ENCODE measurements at regions not wholly inside any gene's neighbourhood (a gene's known extent, or its start where the extent isn't known, plus 50 kb on each side); places are given as distances from the start of the nearest gene placed in this dataset.

DNA sequence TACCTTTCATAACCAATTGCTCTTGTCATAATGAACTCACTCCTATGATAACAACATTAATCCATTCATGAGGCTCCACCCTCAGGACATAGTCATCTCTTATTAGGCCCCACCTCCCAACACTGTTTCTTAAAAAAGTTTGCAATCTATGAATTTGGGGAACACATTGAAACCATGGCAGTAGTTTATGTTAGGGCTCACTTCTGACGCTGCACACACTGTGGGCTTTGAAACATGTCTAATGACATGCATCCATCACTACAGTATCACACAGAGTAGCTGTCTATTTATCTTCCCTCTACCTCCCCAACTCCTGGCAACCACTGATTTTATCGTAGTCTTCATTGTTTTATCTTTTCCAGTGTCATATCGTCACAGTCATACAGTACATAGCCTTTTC is 299.8 kb downstream of the GLRX3 start:
- no peak for DNase-seq

DNA sequence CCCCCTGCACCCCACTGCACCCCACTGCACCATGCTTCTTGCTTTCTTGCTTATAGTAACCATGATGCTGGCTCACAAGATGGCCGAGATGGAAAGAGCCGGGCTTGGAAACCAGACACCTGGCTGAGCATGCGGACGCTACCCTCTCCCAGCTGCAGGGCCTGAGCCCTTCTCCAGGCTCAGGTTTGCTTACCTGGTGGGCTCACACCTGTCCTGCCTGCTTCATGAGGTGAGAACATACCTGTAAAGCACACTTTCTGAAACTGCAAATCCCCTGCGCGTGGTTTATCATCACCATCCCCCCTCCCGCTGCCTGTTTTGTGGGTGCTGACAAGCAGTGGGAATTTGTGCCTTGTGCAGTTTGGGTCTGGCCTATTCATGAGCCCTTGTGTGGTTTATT is 302.7 kb downstream of the GLRX3 start:
- DNase-seq: no peak

DNA sequence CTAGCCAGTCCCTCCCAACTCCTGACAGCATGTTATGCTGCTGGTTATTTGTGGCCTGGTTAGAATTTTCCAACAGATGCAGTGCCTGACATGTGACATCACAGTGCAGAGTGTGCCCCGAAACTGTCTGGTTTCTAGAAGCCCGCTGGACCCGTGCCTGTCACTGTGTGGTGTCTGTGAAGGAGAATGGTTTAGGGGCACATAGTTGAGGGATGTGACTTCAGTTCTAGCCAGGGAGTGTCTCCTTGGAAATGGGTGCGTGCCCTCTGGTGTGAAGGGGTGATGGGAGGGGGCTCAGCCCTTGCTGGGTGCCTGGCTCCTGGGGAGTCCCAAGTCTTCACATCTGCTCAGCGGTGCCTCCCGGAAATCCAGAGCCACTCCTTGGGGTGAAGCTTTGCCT is 303.6 kb downstream of the GLRX3 start:
- DNase-seq: no peak

DNA sequence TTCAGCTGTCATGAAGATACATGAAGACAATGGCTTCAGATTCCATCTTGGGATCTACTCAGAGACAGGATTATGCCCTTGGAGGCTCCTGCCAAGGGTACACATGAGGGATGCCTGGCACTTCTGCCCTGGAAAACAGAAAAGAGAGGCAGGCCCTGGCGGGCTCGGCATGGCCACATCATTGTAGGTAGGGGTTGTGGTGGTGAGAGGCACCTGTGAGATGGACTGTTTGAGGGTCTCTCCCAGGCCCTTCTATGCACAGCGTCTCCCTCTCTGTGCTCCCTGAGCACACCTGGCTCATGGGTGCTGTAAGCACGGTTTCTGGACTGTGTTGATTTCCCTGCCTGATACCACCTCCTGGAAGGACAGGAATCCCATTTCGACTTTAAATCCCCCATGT is 304.3 kb downstream of the GLRX3 start:
- no peak for DNase-seq

DNA sequence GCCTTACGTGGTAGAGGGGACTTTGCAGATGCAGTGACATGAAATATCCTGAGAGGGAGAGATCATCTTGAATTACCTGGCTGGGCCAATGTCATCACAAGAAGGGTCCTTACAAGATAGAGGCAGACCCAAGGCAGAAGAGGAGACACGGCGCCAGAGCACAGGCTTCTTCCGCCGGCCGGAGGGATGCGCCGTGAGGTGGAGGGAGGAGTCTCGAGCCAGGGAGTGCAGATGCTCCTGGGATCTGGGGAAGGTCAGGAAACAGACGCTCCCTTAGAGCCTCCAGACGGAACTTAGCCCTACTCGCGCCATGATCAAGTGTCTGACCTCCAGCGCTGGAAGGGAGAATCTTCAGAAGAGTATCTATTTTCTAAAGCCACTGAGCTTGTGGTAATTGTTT is 304.8 kb downstream of the GLRX3 start:
- no peak for DNase-seq

DNA sequence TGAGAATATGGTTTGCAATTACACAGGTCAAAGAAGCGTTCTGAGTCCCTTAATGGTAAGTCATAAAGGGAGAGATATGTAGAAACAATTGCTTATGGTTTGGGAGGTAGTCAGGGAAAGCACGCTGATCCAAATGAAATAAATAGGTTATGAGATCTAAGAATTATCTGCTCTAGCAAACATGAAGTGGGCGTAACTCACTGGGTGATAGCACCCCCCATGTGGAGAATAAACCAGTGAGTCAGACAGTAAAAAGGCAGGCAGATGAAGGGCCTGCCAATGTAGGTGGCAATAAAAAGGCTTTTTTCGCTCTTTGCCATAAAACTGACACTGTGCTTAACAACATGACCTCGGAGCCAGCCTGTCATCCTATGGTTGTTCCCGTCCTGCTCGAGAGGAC is 306.9 kb downstream of the GLRX3 start:
- no peak for DNase-seq

DNA sequence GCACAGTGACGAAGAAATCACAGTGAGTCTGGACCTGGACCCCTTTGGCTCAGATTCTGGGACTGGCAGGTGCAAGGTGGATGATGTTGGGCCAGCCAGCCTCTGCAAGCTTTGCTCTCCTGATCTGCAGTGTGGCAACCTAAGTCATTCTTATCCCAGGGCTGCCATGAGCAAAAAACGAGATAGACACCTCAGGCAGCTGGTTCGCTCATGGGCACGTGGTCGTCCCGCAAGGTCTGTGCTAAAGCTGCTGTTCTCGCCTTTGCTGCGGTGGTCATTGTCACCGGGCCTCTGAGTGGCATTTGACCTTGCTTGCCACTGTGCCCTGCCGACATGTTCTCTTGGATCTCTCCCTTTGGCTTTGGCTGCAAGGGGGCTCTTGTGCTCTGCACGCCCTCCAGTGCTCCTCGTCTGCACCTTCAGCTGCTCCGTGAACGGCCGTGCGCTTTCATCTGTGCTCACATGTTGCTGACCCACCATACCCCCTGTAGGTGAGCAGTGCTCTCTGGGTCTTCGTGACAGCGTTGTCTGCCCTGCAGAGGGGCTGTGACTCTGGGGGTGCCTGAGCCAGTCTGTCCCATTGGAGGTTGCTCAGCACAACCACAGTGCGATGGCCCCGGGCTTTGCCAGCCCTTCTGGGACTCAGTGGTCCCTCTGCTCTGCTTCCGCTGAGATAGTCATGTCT is 317.0 kb downstream of the GLRX3 start:
- no peak for DNase-seq

DNA sequence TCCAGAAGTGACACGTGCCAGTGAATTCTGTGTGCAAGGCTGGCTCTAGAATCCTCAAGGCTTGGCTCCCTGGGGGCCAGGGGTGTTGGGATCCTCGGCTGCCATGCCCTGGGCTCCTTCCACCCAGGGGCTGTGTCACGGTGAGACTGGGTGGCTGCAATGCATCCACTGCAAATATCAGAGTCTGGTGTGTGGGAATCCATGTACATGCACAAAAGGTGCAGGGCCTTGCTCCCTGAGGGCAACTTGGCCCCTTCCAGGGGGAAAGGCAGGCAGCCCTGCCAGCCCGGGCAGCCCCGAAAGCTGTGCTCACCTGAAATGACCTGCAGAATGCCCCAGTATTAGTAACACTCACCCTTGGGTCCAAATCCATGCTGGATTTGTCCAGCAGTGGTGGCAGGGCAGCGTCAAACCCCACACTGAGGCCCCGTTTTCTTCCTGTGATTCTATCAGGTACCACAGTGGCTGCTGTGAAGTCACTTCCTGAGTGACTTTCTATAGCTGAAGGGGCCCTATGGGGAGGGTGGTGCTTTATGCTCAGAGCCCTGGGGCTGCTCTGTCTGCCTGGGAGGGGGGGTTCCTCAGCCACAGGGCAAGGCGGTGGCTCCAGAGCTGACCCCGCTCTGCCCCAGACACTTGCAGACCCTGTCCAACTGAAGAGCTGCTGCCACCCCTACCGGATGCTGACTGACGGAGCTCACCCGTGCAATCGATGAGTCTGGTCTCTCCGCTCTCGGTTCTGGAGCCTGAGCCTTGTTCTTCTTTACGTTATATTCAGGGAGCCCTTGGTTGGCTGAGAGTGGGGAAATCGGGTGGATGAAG is 317.7 kb downstream of the GLRX3 start:
- no peak for DNase-seq

DNA sequence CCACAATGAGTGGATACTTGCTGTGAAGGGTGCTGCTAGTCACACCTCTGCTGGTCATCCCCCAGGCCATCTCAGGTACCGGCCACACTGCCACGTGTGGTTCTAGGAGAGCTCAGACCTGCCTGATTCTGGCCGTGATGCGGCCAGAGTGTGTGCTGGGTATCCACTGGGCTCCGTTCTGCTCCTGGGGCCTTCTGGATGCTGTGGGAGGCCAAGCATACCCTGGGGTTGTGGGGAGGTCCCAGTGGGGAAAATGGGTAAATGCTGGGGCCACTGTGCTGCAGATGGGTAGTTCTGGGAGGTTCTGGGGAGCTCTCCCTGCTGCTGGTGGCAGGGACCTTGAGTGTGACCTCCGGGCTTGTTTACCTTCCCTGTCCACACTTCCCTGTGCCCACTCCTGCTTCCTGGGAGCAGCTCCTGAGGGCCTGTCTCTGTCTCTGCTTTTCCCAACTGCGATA is 318.4 kb downstream of the GLRX3 start:
- DNase-seq: no peak

DNA sequence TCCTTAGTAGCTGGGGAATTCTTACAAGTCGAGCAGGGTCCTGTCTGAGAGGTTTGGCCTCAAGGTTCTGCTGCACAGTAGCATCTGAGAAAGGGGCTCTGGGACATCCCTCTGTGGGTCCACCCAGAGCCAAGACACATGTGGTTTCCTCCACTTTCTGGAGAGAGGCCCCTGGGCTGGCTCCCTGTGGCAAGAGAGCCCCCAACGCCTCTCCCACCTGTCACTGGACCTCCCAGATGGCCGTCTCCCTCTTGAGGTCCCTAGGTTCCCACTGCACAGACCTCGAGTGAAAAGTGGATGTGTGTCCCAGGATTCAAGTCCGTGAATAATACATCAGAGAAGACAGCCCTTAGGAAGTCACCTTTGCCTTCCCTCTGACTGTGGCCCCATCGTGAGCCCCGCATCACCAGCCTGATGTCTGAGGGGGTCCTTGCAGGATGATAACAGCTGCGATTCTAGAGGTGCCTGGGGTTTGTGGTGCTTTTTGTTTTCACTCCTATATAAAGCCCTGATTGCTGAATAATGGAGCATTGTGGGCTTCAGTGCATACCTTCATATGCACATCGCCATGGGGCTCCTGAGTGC is 319.0 kb downstream of the GLRX3 start:
- no peak for DNase-seq

DNA sequence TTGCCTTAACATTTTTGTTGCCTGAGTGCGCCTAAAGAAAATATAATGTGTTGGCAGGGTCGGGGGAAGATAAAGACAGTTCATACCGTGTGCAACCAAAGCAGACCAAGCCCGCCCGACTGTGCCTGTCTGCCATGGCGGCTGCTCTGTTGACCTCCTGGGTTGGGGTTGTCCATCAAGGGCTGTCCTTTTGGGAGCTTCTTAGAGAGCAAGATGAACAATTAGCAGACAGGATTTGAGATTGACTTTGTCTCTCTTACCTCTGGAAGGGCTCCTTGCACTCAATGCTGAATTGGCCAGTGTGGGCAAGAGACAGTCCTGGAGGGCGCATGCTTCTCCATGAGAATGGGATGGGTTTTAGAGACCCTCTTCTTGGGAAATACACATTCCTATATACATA is 319.6 kb downstream of the GLRX3 start:
- no peak for DNase-seq

DNA sequence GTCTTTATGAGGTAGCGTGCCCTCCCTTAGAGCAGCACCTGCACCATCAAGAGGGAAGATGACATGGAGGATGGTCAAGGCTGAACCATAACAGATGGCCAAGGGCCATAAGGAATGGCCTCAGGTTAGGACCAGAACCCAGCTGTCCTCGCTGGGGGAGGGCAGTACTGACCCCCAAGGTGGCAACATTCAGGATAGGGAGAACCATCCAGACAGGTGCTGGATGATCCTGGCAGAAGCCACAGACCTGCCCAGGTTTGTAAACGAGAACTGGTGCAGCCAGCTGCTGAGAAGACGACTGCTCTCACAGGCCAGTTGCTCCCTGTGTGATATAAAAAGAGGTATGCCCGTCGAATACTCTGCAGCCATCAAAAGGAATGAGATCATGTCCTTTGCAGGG is 320.4 kb downstream of the GLRX3 start:
- no peak for DNase-seq

DNA sequence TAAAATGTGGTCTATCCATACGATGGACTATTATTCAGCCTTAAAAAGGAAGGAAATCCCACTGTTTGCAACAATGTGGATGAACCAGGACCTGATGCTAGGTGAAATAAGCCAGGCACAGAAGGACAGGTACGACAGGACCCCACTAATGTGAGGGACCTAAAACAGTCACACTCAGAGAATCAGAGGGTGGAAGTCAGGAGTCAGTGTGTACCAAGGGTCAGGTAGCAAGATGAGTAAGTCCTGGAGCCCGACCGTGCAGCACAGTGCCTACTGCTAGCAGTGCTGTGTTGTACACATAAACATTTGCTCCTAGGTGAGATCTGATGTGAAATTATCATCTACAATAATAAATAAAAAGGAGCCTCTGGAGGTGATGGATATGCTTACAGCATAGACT is 322.3 kb downstream of the GLRX3 start:
- no peak for DNase-seq

DNA sequence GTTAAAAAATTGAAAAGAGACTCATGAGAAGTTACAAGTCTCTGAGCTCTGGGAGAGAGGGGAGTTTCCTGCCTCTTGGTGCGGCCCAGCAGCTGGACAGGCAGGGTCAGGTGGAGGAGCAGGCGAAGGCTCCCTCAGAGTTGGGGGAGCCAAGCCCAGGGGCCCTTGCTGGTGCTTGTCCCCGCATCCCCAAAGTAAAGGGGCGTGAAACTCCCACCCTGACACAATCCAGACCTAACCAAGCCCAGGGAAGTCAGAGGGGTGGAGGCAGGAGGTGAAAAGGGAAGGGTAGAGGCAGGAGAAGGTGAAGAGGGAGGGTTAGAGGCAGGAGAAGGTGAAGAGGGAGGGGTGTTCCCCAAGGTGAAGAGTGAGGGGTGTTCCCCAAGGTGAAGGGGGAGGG is 322.8 kb downstream of the GLRX3 start:
- no peak for DNase-seq

DNA sequence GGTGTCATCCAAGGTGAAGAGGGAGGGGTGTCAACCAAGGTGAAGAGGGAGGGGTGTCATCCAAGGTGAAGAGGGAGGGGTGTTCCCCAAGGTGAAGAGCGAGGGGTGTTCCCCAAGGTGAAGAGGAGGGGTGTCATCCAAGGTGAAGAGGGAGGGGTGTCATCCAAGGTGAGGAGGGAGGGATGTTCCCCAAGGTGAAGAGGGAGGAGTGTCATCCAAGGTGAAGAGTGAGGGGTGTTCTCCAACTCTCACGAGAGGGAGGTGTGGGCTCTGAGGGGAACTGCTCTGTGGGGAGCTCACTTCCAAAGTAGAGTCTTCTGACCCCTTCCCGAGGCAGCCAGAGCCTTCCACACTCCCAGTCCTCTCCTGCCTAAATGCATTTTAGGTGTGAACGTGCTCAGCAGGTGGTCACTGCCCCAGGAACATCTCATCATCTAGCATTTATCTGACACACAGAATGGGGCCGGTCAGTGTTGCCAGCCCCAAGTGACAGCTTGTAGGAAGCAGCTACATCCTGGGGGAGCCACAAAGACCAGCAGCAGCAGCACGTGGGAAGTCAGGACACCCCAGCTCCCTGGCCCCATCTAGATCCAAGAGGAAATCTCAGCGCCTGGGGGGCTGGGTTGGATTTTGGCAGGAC is 323.8 kb downstream of the GLRX3 start:
- no peak for DNase-seq

DNA sequence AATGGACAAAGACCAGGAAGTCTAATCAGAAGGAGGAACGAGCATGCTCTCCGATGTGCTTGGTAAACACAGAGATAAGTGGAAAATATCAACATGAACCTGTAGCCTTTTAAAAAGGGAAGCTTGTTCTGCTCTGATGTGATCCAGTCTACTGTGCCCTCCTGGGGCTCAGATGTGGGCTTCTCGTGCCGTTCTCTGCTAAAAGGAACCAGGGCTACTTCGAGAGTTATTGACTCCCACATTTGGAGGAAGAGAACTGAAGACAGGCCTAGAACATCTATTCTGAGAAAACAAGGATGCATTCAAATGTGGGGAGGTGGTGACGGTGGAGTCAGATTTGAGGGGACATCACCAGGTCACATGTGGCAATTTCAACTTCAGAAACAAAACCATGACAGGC is 325.4 kb downstream of the GLRX3 start:
- DNase-seq: no peak

DNA sequence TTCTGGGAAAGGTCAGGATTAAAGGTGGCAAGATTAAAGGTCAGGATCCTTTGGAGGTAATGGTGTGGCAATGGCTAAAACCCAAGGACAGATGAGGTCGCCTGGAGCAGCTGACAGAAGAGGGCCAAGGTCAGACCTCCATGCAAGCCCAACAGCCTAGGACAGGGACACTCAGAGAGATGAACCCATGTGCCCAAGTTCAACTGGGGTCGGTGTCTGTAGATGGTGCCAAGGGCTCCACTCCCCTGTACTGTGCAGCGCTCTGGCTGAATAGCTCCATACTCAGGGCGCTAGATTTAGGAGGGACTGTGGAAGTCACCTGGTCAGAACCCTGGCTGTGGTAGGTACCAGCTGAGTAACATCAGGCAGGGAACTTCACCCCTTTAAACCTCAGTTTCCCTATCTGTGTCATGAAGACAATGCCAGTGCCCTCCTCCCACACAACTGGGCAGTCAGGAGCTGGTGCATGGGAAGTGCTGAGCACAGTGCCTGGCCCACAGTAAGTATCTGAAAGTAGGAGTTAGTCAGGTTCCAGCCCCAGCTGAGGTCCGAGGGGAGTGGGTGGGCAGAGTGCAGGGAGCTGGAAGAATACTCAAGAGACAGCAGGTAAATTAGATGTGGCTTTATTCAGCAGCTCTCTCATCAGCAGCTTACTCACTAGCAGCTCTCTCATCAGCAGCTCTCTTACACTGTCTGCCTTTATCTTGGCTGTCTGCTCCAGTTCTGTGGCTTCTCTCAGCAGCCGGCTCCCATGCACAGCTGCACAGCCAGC is 327.1 kb downstream of the GLRX3 start:
- no peak for DNase-seq

DNA sequence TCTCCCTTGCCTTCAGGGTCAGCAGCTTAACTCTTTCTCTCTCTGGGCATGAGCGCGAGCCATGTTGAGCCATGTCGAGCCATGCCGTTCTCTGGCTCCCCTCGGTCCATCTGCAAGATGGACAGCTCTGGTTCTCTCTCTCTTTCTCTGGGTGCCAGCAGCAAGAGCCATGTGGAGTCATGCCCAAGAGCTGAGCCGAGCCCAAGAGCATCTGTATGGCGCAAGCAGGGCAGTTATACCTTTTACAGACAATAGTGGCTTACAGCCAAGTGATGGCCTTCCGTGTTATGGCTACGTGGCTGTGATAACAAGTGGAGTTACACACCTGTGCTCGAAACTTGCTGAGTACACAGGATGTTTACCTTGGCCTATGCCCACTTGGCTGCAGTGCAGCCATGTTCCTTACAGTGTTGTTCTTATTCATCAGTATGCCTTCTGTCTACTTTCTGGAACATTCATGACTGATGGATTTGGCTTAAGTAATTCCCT is 327.7 kb downstream of the GLRX3 start:
- no peak for DNase-seq

DNA sequence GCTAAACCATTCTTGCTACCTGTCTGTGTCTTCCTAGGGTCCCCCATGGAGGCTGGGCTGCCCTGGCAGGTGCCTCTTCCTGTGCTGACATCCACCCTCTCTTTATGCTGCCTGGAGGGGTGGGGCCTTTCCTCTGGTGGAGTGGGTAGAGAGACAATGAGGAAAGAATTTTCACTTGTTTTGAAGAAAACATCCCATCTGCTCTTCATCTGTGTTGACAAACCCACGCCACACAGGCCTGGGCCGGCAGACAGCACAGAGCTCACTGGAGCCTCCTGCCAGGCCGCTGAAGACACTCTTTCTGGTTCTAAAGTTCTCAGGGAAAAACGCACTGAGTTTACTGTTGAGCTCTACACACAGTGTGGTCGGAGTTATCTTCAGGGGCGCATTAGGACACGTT is 328.2 kb downstream of the GLRX3 start:
- DNase-seq: no peak

DNA sequence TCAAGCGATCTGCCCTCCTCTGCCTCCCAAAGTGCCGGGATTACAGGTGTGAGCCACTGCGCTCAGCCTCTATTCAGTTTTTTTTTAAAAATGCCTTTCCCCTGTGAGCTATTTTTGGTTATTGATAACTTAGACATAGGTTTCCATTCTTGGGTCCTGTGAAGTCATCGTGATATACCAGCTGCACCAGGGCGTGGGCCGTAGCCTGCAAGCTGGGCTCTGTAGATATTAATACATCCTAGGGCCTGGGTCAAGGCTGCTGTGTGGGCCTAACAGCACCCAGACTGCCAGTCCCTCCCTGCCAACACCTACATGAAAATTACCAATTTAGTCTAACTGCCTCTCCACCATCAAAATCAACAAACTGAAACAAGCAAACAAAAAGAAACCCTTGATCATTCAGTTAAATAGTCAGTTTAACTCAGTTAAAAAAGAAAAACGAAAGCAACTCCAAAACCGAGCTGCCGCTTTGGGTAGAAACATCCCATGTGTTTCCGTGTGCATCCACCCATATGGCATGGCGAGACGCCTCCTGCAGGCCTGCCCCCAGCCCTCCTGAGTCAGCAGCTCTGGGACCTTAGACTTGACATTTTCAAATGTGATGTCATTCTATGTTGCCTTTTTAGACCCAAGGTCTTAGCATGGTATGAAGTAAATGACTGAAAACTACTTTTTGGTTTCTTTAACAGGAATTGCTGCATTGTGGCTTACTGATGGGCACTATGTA is 330.2 kb downstream of the GLRX3 start:
- DNase-seq: no peak

DNA sequence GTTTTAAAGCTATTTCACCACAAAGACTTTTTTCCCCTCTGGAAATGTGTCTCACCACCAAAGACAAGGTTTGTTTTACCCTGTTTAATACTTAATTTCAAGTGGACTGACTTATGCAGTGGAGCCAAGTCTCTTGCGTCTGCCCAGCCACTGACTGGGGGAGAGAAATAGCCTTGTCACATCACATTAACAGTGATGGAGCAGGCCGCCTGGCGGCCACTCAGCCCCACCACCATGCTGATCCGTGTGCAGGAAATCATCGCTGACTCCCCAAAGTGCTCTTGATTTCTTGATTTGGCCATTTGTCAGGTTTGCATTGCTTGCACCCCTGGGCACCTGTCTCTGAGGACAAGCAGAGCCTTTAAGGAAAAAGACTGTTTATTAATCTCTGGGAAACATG is 334.1 kb downstream of the GLRX3 start:
- no peak for DNase-seq

DNA sequence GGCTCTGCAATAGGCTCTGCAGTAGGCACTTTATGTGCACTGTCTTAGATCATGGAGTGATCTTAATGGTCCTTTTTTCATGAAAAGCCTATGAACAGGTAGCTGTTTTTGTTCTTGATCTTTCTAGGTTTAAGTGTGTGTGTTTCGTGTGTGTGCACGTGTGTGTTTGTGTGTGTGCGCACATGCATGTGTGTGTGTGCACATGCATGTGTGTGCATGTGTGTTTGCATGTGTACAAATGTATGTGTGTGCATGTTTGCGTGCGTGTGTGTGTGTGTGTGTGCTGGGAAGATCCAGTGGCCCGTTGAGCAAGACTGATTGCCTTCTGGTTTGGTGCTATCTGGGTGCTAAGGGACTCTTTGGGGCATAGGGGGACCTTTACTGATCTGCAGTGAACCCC is 334.8 kb downstream of the GLRX3 start:
- DNase-seq: no peak

Measured in CD4-positive, alpha-beta T cell treated with Interleukin-4 for 4 hours (primary cell).